ENCODE measurements at regions not wholly inside any gene's neighbourhood (a gene's known extent, or its start where the extent isn't known, plus 50 kb on each side); places are given as distances from the start of the nearest gene placed in this dataset.
"Not testable (repeated sequence)": the region's sequence is repeated elsewhere in the genome, so short reads cannot be mapped to it uniquely, and the experiment has no call there.

- no peak for TF ChIP-seq POLR2A (IDR thresholded peaks at IDR 0.05)
- 36 to 37% methylated on average over 3 of the region's 3 CpGs for WGBS, 2 donors
- H3K4me3 ChIP-seq = no peak overlapping the region
Measured at GRCh38 chr7:17043012-17043877, 161.5 kb upstream of the AGR3 start.

GRCh38 chr7:17044396-17044795, 162.6 kb upstream of the AGR3 start:
- no peak for TF ChIP-seq POLR2A (IDR thresholded peaks at IDR 0.05)
- TF ChIP-seq, protein P1, sequence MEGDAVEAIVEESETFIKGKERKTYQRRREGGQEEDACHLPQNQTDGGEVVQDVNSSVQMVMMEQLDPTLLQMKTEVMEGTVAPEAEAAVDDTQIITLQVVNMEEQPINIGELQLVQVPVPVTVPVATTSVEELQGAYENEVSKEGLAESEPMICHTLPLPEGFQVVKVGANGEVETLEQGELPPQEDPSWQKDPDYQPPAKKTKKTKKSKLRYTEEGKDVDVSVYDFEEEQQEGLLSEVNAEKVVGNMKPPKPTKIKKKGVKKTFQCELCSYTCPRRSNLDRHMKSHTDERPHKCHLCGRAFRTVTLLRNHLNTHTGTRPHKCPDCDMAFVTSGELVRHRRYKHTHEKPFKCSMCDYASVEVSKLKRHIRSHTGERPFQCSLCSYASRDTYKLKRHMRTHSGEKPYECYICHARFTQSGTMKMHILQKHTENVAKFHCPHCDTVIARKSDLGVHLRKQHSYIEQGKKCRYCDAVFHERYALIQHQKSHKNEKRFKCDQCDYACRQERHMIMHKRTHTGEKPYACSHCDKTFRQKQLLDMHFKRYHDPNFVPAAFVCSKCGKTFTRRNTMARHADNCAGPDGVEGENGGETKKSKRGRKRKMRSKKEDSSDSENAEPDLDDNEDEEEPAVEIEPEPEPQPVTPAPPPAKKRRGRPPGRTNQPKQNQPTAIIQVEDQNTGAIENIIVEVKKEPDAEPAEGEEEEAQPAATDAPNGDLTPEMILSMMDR (IDR thresholded peaks at IDR 0.05) = no peak
- no peak for TF ChIP-seq EP300 (IDR thresholded peaks at IDR 0.05)
- H3K9me3 ChIP-seq = no peaks in the 10 kb centered on the region
- WGBS, 2 donors = 98 to 100% methylated on average over 2 of the region's 2 CpGs
- no peak for DNase-seq (ENCODE audit: low spot score in 2 of 2)
- no peaks in the 10 kb centered on the region for H3K27me3 ChIP-seq
- no peak overlapping the region for H3K27ac ChIP-seq
- H3K4me1 ChIP-seq = peaks cover 0 to 36% (median 6%) of the 10 kb centered on the region in 4 donors
- H3K4me3 ChIP-seq = no peak overlapping the region
- no peaks in the 10 kb centered on the region for H3K36me3 ChIP-seq

More at GRCh38 chr7:17043012-17043877, 161.5 kb upstream of the AGR3 start:
- Histone ChIP-seq H3K9me3 (no peaks in the 10 kb centered on the region), H3K27ac (no peak overlapping the region), H3K4me1 (peaks cover 0 to 36% (median 9%) of the 10 kb centered on the region in 4 donors), H3K27me3 (no peaks in the 10 kb centered on the region), H3K36me3 (no peaks in the 10 kb centered on the region)
- DNase-seq (ENCODE audit: low spot score in 2 of 2) = no peak

GRCh38 chr7:17044861-17045260, 163.1 kb upstream of the AGR3 start:
- Histone ChIP-seq H3K4me3 (no peak overlapping the region), H3K36me3 (no peaks in the 10 kb centered on the region), H3K27ac (no peak overlapping the region), H3K4me1 (peaks cover 0 to 36% (median 6%) of the 10 kb centered on the region in 4 donors), H3K27me3 (no peaks in the 10 kb centered on the region), H3K9me3 (no peaks in the 10 kb centered on the region)
- no peak for DNase-seq (ENCODE audit: low spot score in 2 of 2)
- whole genome bisulfite sequencing, 2 donors = 94 to 100% methylated on average over 2 of the region's 2 CpGs
- TF ChIP-seq, protein P1 (IDR thresholded peaks at IDR 0.05) = no peak
- no peak for TF ChIP-seq EP300 (IDR thresholded peaks at IDR 0.05)
- no peak for TF ChIP-seq POLR2A (IDR thresholded peaks at IDR 0.05)

DNA sequence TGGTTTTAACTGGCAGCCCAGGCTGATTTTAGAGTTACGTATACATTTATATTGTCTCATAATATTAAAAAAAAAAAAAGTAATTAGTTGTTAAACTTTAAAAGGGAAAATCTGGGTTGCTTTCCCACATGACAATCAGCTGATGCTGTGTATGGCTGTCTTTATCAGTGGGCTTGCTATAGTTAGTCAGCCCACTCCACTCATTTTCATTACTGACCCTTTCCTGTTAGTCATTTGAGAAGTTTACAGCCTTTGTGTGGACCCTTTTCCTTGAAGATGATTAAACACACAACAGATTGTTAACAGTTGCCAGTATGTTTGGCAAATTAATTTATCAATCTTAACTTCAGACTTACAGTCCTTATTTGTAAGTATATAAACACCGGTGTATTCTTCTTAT, 164.5 kb upstream of the AGR3 start:
- H3K27ac ChIP-seq = no peak overlapping the region
- H3K27me3 ChIP-seq = no peaks in the 10 kb centered on the region
- no peak for TF ChIP-seq EP300 (IDR thresholded peaks at IDR 0.05)
- TF ChIP-seq, protein P1 (IDR thresholded peaks at IDR 0.05) = no peak
- TF ChIP-seq POLR2A (IDR thresholded peaks at IDR 0.05) = no peak
- H3K4me3 ChIP-seq = no peak overlapping the region
- no peaks in the 10 kb centered on the region for H3K9me3 ChIP-seq
- peaks cover 0 to 26% (median 5%) of the 10 kb centered on the region in 4 donors for H3K4me1 ChIP-seq
- H3K36me3 ChIP-seq = no peaks in the 10 kb centered on the region
- 94 to 97% methylated on average over 2 of the region's 2 CpGs for WGBS, 2 donors
- DNase-seq (ENCODE audit: low spot score in 2 of 2) = no peak

DNA sequence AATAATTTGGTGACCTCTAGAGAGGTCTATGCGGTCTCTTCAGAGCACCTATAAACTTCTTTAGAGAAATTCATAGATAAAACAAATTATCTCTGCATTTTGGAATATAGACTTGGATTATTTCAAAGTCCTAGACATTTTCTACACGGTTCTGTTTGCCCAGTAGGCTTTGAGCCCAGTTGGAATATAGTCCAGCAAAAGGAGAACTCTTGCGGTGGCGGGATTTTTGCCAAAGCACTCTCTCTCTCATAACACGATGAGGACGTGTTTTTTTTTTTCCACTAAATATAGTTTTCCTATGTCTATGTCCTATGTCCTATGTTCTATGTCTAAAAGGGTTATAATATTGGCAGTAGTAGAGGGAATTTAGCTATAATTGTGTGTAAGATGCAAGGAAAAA, 164.9 kb upstream of the AGR3 start:
- H3K9me3 ChIP-seq = peaks cover 0 to under 1% (median 0%) of the 10 kb centered on the region in 4 donors
- no peak overlapping the region for H3K4me3 ChIP-seq
- 76 to 78% methylated on average over 6 of the region's 6 CpGs for WGBS, 2 donors
- TF ChIP-seq, protein P1 (IDR thresholded peaks at IDR 0.05) = no peak
- TF ChIP-seq EP300 (IDR thresholded peaks at IDR 0.05) (no peak), POLR2A (IDR thresholded peaks at IDR 0.05) (no peak)
- no peaks in the 10 kb centered on the region for H3K36me3 ChIP-seq
- no peak overlapping the region for H3K27ac ChIP-seq
- DNase-seq (ENCODE audit: low spot score in 2 of 2) = peak in 1 of 2 donors; percentile 22
- peaks cover 0 to 22% (median 3%) of the 10 kb centered on the region in 4 donors for H3K4me1 ChIP-seq
- H3K27me3 ChIP-seq = no peaks in the 10 kb centered on the region

GRCh38 chr7:17053164-17053563, 171.4 kb upstream of the AGR3 start:
- not testable (repeated sequence) for H3K27ac ChIP-seq; H3K27me3 ChIP-seq; H3K4me3 ChIP-seq; H3K36me3 ChIP-seq; H3K9me3 ChIP-seq; H3K4me1 ChIP-seq; DNase-seq (ENCODE audit: low spot score in 2 of 2)
- WGBS, 2 donors = 92% methylated on average over 9 of the region's 9 CpGs

Measured in tibial nerve (tissue), 4 donors.